DMS 273 treated with DMSO at 0.1 percent for 48 hours (cell line): ENCODE measurements at regions not wholly inside any gene's neighbourhood (a gene's known extent, or its start where the extent isn't known, plus 50 kb on each side); places are given as distances from the start of the nearest gene placed in this dataset.

Experiments
- DNase-seq: peaks from one replicate; lab custom pipeline; 2025; lab: John Stamatoyannopoulos, UW

DNA sequence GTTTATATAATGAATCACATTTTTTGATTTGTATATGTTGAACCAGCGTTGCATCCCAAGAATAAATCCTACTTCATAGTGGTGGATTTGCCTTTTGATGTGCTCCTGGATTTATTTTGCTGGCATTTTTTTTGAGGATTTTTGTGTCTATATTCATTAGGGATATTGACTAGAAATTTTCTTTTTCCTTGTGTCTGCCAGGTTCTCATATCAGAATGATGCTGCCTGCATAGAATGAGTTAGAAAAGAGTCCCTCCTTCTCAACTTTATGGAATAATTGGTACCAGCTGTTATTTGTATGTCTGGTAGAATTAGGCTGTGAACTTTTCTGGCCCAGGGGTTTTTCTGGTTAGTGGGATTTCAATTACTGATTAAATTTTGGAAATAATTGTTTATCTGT lies 457.4 kb upstream of the DSEL start:
- no peak for DNase-seq

DNA sequence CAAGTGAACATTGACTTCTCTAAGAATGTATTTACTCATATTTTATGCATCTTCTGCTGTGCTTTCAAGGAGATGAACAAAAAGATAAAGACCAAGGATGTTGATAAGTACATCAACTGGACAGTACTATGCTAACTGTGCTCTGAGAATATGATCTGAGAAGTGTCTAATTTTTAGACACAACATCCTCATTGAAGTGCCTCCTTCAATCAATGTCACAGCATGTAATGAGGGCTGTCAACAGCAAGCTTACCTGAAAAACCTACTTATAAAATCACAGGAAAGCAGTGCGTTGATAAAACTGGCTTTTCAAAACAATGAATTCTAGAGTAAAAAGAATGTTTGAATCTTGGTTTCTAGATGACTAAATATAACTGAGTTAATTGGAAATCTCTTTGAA lies 452.9 kb upstream of the DSEL start:
- no peak for DNase-seq

DNA sequence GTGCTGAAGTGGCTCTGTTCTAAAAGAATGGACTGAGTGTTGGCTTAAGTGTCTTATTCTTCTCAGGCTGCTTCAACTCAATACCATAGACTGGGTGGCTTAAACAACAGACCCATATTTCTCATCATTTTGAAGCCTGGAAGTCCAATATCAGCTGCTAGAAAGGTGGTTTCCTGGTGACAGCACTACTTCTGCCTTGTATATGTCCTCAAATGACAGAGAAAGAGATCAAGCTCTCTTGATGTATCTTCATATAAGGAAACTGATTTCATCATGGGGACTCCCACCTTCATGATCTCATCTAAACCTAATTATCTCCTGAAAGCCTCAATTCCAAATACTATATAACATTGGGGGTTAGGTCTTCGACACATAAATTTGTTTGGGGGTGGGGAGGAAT lies 449.7 kb upstream of the DSEL start:
- no peak for DNase-seq

DNA sequence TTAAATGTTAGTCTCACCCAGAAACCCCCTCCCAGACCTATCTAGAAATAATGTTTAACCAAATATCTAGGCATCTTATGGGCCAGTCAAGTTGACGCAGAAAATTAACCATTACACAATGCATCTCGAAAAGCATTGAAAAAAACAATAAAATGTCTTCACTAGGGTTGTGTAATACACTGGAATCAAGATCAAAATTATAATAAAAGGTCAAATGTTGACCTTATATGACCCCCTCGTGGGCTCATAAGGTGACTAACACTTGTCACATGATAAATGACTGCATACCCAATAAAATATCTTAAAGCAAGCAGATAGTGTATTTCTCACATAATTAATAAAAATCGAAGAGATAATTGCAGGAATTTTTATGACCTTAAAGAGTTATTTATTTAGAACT lies 447.9 kb upstream of the DSEL start:
- no peak for DNase-seq

DNA sequence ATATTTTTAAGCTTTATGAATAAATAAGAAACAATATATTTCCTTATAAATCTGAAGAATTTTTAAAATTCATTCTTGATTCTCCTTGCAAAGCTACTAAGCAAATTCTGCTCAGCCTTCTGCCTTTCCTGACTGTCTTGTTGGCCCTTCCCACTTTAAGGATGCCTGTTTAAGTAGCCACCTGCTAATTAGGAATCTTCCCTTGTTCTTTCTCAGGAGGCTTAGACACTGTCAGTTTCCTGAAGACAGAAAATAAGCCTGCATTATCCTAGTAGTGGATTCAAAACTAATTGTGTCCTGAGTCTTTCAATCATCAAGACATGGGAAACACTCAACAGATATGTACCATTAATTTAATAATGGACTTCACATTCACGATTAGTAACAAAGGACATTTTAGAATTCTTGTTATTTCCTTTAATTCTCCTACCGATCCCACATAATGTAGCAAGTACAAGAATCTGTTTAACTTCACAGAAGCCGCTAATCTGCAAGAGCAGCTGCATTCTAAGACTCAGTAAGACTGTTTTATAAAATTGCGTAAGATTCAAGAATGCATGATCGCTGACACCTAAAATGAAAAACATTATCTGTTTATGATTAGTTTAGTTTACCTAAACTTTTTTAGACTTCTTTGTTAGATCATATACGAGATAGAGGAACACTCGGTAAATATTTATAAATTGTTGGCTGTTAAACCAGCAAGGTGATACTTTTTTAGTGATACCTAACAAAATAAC lies 445.4 kb upstream of the DSEL start:
- no peak for DNase-seq

DNA sequence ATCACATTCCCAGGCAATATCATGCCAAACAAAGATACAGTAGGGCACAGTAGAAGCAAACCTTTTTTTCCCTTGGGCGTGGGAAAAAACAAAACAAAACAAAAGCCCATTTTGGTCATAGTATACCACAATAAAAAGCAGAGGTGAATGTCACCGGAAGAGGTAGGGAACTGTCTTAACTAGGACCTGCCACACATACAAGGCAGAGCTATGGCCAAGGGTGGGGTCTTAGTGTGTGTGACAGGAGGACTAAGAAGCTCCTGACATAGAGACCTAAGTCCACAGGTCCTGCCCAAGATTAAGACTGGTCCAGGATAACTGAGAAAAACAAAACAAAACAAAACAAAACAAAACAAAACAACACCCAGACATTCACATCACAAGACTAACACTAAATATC lies 441.2 kb upstream of the DSEL start:
- no peak for DNase-seq

DNA sequence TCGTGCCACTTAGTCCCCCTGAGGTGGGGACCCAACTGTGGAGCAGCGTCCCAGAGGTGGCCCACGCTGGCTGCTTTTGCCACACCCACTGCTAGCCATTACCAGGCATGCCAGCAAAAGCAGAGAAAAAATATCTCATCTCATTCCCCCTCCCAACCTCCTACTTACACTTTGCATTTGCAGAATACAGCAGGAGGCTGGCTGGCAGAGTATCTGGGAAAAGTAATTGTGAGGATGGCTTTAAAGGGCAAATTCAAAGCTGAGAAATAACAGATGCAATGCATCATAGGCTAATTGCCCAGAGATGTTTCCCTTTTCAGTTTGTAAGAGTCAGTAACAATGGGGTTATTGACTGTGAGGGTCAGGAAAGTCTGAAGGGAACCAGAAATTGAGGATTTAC lies 438.1 kb upstream of the DSEL start:
- no peak for DNase-seq

DNA sequence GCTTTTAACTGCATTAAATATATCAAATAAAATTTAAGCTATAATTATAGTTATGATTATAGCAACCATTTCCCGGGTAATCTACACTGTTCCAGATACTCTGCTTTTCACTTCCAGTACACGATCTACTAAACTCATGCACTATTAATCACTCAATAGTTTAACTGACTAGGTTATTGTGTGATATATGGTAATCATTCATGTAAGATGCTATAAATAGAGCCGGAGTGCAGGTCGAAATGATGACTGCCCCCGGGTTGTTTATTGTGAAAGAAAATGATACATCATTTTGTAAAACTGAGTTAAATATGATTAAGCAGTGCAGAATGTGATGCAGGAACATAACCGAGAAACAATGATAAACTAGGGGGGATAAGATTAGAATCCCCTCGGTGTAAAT lies 434.6 kb upstream of the DSEL start:
- DNase-seq, result no peak

DNA sequence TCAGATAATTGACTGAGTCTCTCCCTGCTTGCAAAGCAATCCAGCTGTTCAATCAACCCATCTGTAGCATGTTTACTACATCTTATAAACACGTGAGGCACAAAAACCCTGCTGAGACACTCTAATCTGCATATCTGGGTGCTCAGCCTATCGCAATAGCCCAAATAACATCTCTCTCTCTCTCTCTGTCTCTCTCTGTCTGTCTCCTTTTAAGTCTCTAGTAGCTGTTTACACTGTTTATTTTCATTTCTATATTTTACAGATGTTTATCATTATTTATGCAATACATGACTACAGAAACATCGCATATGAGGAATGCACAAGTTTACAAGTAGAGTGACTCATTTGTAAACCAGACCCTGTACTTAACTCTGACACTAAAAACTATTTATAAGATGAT lies 422.1 kb upstream of the DSEL start:
- no peak for DNase-seq

DNA sequence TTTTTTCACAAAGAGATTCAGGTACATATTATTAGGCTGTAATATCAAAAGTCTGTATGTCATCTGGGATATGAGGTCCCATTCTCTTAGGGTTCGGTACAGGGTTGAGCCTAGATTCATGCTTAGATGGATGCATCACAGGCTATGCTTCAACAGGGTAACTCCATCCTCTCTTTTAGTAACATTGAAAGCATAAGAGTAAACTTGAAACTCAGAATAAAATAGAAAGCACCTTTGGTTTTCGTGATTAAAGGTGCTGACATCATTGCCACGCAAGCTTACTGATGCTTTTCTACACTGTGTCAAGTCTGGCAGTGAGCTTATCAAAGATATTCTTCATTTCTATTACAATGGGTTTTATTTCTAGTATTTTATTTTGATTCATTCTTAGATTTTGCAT lies 419.1 kb upstream of the DSEL start:
- DNase-seq, result no peak

DNA sequence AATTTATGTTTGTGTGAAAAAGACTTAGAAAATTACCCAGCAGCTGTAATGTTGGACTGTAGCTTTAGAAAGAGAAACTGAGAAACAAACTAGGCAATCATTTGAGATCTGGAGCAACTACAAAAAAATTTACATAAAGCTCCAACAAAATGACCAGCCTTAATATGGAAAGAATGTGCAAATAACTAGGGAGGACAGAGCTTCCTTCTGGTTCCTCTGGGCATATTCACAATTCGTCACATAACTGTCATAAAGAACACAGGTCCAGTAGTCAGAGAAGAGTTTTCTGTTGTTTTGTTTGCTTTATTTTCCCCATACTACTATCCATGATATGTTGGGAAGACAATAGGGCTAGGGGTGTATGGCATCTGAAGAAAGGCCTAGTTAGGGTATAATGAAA lies 416.8 kb upstream of the DSEL start:
- DNase-seq, result no peak

DNA sequence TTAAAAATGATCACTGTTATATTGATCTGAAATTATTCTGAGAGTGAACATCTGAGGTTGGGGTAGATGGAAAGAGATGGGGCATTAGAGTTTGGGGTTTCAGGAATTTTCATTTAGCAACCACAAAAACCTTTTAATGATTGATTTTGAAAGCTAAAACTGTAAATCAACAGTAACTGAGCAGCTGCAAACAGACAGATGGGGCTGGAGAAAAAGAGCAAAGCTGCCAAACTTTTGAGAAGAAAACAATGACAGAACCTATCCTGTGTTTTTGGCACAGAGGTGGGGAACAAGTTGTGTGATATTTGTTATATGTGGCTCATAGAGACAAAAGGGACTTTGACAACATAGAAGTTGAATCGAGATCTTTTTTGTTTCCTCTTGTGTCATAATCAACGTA lies 415.8 kb upstream of the DSEL start:
- peak; percentile 57 for DNase-seq

DNA sequence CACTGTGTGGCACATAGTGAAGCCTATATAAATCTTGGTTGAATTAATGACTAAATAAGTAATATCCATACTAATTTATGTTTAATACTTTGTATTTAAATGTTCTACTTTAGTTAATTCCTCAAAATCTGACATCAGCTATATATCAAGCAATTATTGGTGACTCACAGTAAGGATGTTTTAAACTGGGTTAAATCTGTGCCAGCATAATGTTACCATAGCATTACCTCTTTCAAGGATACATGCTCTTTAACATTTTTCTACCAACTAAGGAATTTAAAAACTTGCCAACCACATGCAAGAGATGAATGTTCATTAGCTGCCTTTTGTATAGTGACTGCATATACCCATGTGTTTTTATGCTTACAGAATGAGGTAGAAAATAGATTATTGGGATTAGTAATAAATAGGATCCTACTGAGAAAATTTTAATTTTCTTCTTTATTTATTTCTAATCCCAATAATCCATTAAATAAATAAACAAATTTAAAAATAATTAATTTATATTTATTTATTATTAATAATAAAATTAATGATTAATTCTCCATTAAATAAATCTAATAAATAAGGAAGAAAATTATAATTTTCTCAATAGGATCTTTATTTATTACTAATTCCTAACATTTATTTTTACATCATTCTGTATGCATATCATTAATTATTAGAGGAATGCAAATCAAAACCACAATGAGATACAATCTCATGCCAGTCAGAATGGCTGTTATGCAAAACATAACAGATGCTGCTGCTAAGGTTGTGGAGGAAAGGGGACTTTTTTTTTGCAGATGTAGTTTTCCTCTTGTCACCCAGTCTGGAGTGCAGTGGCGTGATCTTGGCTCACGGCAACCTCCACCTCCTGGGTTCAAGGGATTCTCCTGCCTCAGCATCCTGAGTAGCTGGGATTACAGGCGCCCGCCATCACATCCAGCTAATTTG lies 410.7 kb upstream of the DSEL start:
- peak; percentile 1 for DNase-seq

DNA sequence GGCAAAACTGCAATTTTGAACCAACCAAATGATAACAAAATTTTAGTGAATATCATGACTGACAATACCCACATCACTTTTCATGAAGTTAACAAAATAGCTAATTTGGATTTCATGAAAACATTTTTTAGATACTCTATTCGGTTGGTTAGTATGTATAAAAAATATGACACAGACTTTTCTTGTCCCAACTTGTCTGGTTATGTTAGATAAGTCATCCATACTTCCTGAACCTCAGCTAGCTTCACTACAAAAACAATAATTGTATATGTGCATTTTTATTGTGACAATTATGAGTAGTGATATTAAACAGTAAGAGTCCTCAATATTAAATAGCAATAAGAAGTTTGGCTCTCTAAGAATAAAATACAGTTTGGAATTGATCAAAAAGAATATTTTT lies 408.1 kb upstream of the DSEL start:
- DNase-seq, result no peak

DNA sequence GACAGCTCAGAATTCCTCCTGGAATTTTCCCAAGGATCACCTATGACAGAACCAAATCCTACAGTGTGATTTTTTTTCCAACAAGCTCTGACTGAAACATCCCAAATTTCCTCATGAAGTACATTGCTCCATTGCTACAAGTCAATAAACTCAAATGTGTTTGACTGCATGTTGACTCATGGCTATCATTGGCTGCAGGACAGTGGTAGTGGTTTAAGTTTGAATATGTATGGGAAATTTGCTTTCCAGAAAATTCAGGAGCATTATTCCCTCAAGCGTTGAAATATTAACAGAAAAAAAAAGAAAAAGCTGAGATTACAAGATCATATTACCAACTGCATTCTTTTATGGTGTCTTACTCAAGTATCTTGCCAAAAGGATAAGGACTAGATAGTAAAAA lies 402.8 kb upstream of the DSEL start:
- DNase-seq, result no peak

DNA sequence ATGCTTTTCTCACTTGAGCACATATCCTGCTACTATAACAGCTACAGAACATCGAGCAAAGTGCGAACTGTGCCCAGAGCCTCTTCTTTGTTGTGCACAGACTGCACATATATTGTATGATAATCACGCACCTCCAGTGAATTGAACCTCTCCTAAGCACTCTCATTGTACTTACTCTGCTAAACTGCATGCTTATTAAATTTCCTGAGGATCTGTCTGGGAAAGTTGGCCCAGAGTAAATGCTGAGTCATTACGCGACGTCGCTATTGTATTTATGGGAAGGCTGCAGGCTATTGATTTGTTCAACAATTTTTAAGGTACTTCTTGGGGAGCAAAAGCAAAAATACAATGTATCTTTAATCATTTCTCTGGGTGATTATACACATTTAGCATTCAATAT lies 399.6 kb upstream of the DSEL start:
- DNase-seq, result no peak

DNA sequence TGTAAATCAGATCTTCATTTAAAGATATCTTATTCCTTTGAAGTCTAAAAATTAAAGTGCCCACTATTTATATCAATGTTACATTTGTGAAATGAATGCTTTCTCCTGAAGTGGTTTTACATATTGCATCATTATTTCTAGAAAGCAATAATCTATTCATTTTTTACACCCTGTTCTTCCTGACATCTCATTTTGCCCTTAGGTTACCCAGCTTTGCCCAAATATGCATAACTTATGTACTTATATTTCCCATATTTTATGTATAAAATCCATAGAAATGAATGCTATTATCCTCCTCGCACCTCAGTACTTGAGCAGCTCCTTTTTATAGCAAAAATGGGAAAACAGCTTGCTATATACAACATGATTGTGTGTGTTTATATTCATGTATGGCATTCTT lies 396.5 kb upstream of the DSEL start:
- no peak for DNase-seq

DNA sequence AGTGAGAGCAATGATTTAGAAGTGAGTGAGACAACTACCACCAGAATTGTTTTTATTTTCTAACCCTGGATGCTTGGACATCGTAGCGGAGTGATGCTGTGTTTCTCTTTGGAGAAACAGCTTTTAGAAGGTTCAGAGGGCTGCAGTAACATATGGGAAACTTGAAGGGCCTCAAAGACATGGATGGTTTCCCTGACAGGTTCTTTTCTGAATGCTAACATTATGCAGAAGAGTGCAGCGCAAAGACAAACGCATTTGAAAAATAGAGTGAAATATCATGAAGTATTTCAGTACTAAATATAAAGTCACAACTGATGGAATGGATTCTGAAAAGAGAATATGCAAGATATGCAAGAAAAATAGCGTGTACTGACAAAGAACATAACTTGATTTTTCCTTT lies 385.1 kb upstream of the DSEL start:
- DNase-seq, result no peak

DNA sequence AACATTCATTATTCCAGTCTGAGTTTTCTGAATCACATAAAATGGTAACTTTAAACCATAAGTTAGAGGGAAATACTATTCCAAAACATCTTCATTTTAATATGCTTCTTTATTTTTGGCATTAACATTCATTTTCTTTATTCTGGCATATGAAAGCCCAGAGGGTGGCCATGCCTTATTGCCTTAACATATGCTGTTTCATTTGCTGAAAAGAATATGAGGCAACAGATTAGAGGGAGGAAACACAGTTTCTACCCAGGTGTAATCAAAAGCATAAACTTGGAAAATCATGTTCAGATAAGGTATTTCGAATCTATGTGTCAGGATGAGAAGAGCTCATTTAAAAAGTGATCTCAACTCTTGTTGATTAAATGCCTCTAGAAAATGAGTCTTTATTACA lies 379.9 kb upstream of the DSEL start:
- peak; percentile 41 for DNase-seq

DNA sequence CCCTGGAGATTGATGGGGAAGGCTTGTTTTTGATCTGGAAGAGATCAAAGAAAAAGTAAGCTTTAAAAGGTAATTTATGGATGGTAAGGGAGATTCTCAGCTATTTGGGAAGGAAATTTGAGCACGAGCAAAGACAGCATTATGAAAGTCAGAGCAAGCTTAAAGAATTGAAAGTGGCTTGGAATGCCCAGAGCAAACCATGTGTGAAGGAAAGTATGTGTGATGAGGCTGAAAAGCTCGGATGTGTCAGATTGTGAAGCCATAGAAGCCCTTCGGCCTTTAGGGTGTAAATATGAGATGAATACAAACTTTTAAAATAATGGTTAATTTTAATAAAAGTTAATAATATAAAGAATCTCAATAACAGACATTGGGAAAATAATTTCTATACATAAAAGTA lies 377.4 kb upstream of the DSEL start:
- no peak for DNase-seq

DNA sequence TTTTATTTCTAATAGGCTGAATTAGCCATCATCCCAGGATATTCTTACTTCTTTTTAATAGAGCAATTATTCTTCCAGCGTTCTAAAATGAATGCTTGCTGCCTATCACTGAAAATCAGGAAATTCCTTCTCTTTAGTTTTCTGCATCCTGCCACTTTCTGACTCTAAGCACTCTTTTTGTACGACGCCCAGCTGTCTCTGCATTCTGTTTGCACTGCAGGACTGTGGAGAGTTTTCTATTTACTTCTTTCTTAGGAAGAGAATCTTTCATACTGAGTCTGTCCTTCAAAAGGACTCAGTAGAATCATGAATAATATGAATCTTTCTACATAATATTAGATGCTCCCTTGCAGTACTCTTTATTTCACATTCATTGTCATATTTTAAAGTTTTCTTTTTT lies 360.4 kb upstream of the DSEL start:
- DNase-seq, result peak; percentile 28

DNA sequence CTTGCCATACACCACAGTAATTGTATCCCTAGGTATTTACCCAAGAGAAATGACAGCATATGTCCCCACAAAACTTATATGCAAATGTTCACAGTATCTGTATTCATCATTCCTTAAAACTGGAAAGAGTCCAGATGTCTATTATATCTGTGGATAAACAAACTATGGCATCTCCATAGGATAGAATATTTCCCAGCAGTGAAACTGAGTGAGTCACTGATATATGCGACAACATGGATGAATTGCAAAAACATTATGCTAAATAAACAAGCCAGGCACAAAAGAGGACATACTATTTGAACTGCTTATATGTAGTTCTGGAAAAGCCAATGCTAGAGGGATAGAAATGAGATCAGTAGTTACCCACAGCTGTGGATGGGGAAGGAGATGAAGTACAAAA lies 359.4 kb upstream of the DSEL start:
- DNase-seq, result peak; percentile 74

DNA sequence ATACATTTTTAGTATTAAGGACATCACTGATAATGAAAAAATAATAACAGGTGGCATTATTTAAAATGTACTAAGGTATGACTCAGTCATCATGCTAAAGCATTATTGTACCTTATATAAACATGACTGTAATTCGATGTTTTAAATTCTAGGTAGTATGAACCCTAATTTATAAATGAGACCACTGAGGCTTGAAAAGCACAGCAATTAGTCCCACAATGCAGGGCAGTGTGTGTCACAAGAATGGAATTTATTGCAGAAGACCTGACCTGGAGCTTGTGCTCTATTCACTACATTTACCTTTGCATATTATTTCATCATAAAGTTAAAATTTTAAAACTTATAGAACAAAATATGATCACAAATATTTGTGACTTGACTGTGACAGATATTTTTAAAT lies 358.5 kb upstream of the DSEL start:
- DNase-seq, result no peak

DNA sequence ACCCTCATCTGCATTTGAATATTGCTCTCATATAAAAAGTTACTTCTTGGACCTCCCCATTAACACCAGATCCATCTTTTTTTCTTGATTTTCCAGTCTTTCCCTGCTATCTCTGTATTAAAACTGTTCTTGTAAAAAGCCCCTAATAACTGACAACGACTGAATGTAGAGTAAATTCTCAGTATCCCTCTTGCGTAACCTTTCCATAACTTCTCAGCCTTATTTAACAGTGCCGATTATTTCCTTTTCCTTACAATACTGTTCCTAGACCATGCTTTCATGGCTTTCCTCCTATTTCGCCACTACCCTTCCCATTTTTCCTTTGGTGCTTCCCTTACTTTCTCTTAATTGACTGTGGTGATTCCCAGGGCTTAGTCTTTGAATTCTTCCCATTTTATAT lies 348.9 kb upstream of the DSEL start:
- DNase-seq, result no peak
